ENCODE measurements at regions not wholly inside any gene's neighbourhood (a gene's known extent, or its start where the extent isn't known, plus 50 kb on each side); places are given as distances from the start of the nearest gene placed in this dataset.

DNA sequence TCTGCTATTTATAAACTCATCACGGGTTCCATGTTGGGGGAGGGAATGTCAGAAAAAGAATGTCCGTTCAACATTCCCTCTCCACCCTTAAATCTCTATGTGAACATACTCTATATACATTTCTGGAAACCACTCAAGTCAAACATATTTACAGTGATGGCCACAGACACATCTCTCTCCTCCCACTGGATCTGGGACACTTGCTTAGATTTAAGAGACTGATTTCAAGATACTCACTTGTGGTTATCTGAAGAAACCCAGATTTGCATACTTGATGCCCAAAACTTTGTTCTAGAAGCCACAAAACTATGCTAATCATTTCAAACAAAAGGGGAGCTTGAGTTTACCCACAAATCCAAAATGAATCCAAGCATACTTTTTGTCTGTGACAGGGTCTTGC is 182.9 kb upstream of the SOX9 start:
- Histone ChIP-seq H3K23me2 (ENCODE audit: low read depth, low read length) (no peaks in the 10 kb centered on the region), H3K4me1 (replicated peaks in 1 of 4; ENCODE audit: control insufficient read depth in 3 of 4, insufficient read depth in 4 of 4, low read length in 3 of 4) (no peaks in the 10 kb centered on the region), H4K91ac (replicated peaks; ENCODE audit: insufficient read length, low read length) (no peak overlapping the region), H4K20me1 (replicated peaks in 1 of 2; ENCODE audit: control insufficient read depth in 1 of 2, insufficient read depth in 2 of 2, low read length in 2 of 2) (no peaks in the 10 kb centered on the region), H3K27me3 (replicated peaks in 1 of 4; ENCODE audit: control insufficient read depth in 3 of 4, extremely low read depth in 1 of 4, insufficient read depth in 3 of 4, low read length in 3 of 4) (no peaks in the 10 kb centered on the region), H4K5ac (ENCODE audit: insufficient read length, low read depth, low read length) (no peak overlapping the region), H3K4me2 (ENCODE audit: insufficient read depth in 1 of 2, low read depth in 2 of 2, low read length in 2 of 2) (no peak overlapping the region), H2BK120ac (replicated peaks; ENCODE audit: low read depth, low read length) (no peak overlapping the region), H3K79me2 (ENCODE audit: control insufficient read depth in 1 of 2, insufficient read depth in 2 of 2, low read length in 2 of 2) (no peaks in the 10 kb centered on the region), H3K14ac (ENCODE audit: insufficient read length) (no peak overlapping the region), H3K79me1 (ENCODE audit: low read depth, low read length) (no peaks in the 10 kb centered on the region), H2BK20ac (ENCODE audit: low read length) (no peak overlapping the region), H4K8ac (ENCODE audit: extremely low read depth, insufficient read depth, low read length) (no peak overlapping the region), H2AK5ac (ENCODE audit: low read depth, low read length) (no peak overlapping the region), H3K9ac (replicated peaks in 1 of 4; ENCODE audit: extremely low read depth in 1 of 4, low read depth in 3 of 4, low read length in 3 of 4) (no peak overlapping the region), H3K56ac (replicated peaks; ENCODE audit: insufficient read length, low read depth, low read length) (no peak overlapping the region), H2BK5ac (ENCODE audit: low read depth, low read length) (no peak overlapping the region), H2BK15ac (ENCODE audit: low read length) (no peak overlapping the region), H3K18ac (ENCODE audit: extremely low read depth, low read length) (no peak overlapping the region), H2AFZ (ENCODE audit: low read length) (no peak overlapping the region), H3K36me3 (ENCODE audit: control insufficient read depth in 2 of 4, insufficient read depth in 4 of 4, low read length in 3 of 4) (no peaks in the 10 kb centered on the region), H3K27ac (ENCODE audit: low read depth, low read length) (no peak overlapping the region), H3K23ac (ENCODE audit: insufficient read length) (no peak overlapping the region), H3K9me3 (ENCODE audit: insufficient read depth in 2 of 2, low read depth in 1 of 2, low read length in 1 of 2) (no peaks in the 10 kb centered on the region), H3K4me3 (ENCODE audit: extremely low read depth in 1 of 4, insufficient read depth in 2 of 4, low read depth in 3 of 4, low read length in 4 of 4) (no peak overlapping the region), H3K4ac (replicated peaks; ENCODE audit: insufficient read length, low read depth, low read length) (no peak overlapping the region), H2BK12ac (ENCODE audit: low read depth, low read length) (no peak overlapping the region)
- TF ChIP-seq, protein P1, sequence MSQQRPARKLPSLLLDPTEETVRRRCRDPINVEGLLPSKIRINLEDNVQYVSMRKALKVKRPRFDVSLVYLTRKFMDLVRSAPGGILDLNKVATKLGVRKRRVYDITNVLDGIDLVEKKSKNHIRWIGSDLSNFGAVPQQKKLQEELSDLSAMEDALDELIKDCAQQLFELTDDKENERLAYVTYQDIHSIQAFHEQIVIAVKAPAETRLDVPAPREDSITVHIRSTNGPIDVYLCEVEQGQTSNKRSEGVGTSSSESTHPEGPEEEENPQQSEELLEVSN (IDR thresholded peaks at IDR 0.05) = no peak
- TF ChIP-seq TCF12 (IDR thresholded peaks at IDR 0.05; ENCODE audit: low read depth, low read length) (no peak), NANOG (IDR thresholded peaks at IDR 0.05; ENCODE audit: insufficient read depth, low read depth, low read length, poor library complexity, severe bottlenecking) (no peak), CHD1 (IDR thresholded peaks at IDR 0.05; ENCODE audit: low read depth, low read length) (no peak), CEBPB (IDR thresholded peaks at IDR 0.05; ENCODE audit: low read depth, low read length) (no peak), JUND (IDR thresholded peaks at IDR 0.05; ENCODE audit: low read length) (no peak), EZH2 (IDR thresholded peaks at IDR 0.05; ENCODE audit: low read depth, low read length, severe bottlenecking) (no peak), PHF8 (conservative IDR thresholded peaks at IDR 0.05; ENCODE audit: low read depth, low read length) (no peak), SIX5 (IDR thresholded peaks at IDR 0.05; ENCODE audit: low read depth, low read length) (no peak), POLR2A (IDR thresholded peaks at IDR 0.05; ENCODE audit: control extremely low read depth in 1 of 2, low read depth in 2 of 2, low read length in 2 of 2) (no peak), BRCA1 (IDR thresholded peaks at IDR 0.05; ENCODE audit: low read depth, low read length) (no peak), RXRA (IDR thresholded peaks at IDR 0.05; ENCODE audit: insufficient read depth, low read depth, low read length) (no peak), SRF (IDR thresholded peaks at IDR 0.05; ENCODE audit: low read depth, low read length) (no peak), HDAC2 (IDR thresholded peaks at IDR 0.05; ENCODE audit: borderline replicate concordance in 1 of 2, low read depth in 2 of 2, low read length in 2 of 2) (no peak)
- ChIA-PET POLR2A (ENCODE audit: partially characterized antibody) (no interaction called here), CTCF (ENCODE audit: partially characterized antibody) (no interaction called here)
- FAIRE-seq = no peak
- no peak for DNase-seq (ENCODE audit: low read depth in 1 of 2, low spot score in 2 of 2)
- WGBS, 2 experiments (ENCODE audit: extremely low coverage in 1 of 2, insufficient coverage in 1 of 2, insufficient read length in 1 of 2, insufficient replicate concordance in 2 of 2, low coverage in 1 of 2, low lambda C conversion rate in 2 of 2, missing lambda C conversion rate in 1 of 2) = 80% methylated on average over 2 of the region's 2 CpGs; no CpG with 5 or more reads in 1 of the 2 experiments
